ENCODE measurements at regions not wholly inside any gene's neighbourhood (a gene's known extent, or its start where the extent isn't known, plus 50 kb on each side); places are given as distances from the start of the nearest gene placed in this dataset.

DNA sequence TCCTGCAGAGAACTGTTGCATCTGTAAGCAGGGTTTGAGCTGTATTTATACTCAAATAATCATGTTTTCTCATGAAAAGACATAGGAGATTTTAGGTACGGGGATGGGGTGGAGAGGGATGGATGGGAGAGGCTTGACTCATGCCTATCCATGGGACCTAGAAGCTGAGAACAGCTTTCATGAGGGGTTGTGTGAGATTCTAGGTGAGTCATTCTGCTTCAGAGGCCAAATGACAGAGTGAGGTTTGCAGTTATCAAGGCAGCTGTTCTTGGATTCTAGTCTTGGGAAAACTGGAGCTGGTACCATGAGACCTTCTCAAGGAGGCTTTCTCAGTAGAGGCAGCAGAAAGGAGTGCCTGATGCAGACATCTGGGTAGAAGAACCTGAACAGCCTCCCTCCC, 746.9 kb downstream of the TYW1 start:
- Histone ChIP-seq H3K4me3 (ENCODE audit: low read depth in 1 of 3, low read length in 3 of 3) (no peak overlapping the region), H3K9ac (ENCODE audit: low read depth in 1 of 2, low read length in 2 of 2) (no peak overlapping the region), H3K4me1 (ENCODE audit: control insufficient read depth in 4 of 4, insufficient read depth in 4 of 4, low read length in 3 of 4) (peaks cover 0 to 11% (median 6%) of the 10 kb centered on the region in 4 donors), H3K27me3 (ENCODE audit: control insufficient read depth in 4 of 4, insufficient read depth in 4 of 4, low read length in 3 of 4) (no peaks in the 10 kb centered on the region), H3K27ac (ENCODE audit: low read depth in 1 of 2, low read length in 2 of 2) (no peak overlapping the region), H3K36me3 (ENCODE audit: control insufficient read depth in 4 of 4, insufficient read depth in 3 of 4, low read depth in 1 of 4, low read length in 3 of 4) (no peaks in the 10 kb centered on the region), H3K9me3 (ENCODE audit: control insufficient read depth in 4 of 4, low read length in 3 of 4) (no peaks in the 10 kb centered on the region)
- TF ChIP-seq NR2F2 (IDR thresholded peaks at IDR 0.05) (no peak), TAF1 (conservative IDR thresholded peaks at IDR 0.05) (no peak), EGR1 (IDR thresholded peaks at IDR 0.05; ENCODE audit: low read depth in 2 of 2) (no peak), RXRA (IDR thresholded peaks at IDR 0.05) (no peak), HNF4G (IDR thresholded peaks at IDR 0.05) (no peak), GABPA (IDR thresholded peaks at IDR 0.05 in 1 of 2, conservative IDR thresholded peaks at IDR 0.05 in 1 of 2) (no peak), JUND (IDR thresholded peaks at IDR 0.05) (no peak), HNF4A (conservative IDR thresholded peaks at IDR 0.05) (no peak), SP1 (IDR thresholded peaks at IDR 0.05) (no peak)
- TF ChIP-seq, protein P1, sequence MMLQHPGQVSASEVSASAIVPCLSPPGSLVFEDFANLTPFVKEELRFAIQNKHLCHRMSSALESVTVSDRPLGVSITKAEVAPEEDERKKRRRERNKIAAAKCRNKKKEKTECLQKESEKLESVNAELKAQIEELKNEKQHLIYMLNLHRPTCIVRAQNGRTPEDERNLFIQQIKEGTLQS (IDR thresholded peaks at IDR 0.05) = no peak
- TF ChIP-seq, protein P2, sequence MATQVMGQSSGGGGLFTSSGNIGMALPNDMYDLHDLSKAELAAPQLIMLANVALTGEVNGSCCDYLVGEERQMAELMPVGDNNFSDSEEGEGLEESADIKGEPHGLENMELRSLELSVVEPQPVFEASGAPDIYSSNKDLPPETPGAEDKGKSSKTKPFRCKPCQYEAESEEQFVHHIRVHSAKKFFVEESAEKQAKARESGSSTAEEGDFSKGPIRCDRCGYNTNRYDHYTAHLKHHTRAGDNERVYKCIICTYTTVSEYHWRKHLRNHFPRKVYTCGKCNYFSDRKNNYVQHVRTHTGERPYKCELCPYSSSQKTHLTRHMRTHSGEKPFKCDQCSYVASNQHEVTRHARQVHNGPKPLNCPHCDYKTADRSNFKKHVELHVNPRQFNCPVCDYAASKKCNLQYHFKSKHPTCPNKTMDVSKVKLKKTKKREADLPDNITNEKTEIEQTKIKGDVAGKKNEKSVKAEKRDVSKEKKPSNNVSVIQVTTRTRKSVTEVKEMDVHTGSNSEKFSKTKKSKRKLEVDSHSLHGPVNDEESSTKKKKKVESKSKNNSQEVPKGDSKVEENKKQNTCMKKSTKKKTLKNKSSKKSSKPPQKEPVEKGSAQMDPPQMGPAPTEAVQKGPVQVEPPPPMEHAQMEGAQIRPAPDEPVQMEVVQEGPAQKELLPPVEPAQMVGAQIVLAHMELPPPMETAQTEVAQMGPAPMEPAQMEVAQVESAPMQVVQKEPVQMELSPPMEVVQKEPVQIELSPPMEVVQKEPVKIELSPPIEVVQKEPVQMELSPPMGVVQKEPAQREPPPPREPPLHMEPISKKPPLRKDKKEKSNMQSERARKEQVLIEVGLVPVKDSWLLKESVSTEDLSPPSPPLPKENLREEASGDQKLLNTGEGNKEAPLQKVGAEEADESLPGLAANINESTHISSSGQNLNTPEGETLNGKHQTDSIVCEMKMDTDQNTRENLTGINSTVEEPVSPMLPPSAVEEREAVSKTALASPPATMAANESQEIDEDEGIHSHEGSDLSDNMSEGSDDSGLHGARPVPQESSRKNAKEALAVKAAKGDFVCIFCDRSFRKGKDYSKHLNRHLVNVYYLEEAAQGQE (IDR thresholded peaks at IDR 0.05) = no peak
- 95% methylated on average over 1 of the region's 1 CpG for WGBS
- no peak for DNase-seq (ENCODE audit: low spot score)

DNA sequence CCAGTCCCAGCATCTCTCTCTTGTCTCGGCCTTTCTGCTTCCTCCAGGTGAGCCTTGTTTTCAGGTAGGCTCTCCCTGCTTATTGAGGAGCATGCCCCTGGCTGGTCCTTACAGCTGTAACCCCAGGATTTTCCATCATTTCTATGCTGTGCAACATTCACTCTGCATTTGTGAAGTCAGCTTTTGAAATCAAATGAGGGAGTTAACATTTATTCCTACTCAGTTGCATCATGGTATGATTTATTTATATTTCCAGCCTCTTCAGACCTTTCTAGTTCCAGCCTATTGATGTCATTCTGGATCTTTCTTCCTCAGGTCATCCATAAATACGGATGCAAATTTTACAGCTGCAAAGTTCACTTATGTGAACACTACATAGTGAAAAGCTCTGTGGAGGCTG, 755.6 kb downstream of the TYW1 start:
- no peaks in the 10 kb centered on the region for H3K27me3 ChIP-seq (ENCODE audit: control insufficient read depth in 4 of 4, insufficient read depth in 4 of 4, low read length in 3 of 4)
- H3K9me3 ChIP-seq (ENCODE audit: control insufficient read depth in 4 of 4, low read length in 3 of 4) = no peaks in the 10 kb centered on the region
- no peaks in the 10 kb centered on the region for H3K4me1 ChIP-seq (ENCODE audit: control insufficient read depth in 4 of 4, insufficient read depth in 4 of 4, low read length in 3 of 4)
- no peak for DNase-seq (ENCODE audit: low spot score)
- TF ChIP-seq, protein P3, sequence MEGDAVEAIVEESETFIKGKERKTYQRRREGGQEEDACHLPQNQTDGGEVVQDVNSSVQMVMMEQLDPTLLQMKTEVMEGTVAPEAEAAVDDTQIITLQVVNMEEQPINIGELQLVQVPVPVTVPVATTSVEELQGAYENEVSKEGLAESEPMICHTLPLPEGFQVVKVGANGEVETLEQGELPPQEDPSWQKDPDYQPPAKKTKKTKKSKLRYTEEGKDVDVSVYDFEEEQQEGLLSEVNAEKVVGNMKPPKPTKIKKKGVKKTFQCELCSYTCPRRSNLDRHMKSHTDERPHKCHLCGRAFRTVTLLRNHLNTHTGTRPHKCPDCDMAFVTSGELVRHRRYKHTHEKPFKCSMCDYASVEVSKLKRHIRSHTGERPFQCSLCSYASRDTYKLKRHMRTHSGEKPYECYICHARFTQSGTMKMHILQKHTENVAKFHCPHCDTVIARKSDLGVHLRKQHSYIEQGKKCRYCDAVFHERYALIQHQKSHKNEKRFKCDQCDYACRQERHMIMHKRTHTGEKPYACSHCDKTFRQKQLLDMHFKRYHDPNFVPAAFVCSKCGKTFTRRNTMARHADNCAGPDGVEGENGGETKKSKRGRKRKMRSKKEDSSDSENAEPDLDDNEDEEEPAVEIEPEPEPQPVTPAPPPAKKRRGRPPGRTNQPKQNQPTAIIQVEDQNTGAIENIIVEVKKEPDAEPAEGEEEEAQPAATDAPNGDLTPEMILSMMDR (IDR thresholded peaks at IDR 0.05; ENCODE audit: low read depth, low read length, missing input control) = no peak
- no peak for TF ChIP-seq SP1 (IDR thresholded peaks at IDR 0.05)
- TF ChIP-seq FOXA2 (IDR thresholded peaks at IDR 0.05) = no peak
- TF ChIP-seq FOXA1 (IDR thresholded peaks at IDR 0.05) = no peak
- no peak for TF ChIP-seq EGR1 (IDR thresholded peaks at IDR 0.05; ENCODE audit: low read depth in 2 of 2)
- no peak for TF ChIP-seq RXRA (IDR thresholded peaks at IDR 0.05)
- TF ChIP-seq RAD21 (IDR thresholded peaks at IDR 0.05) = no peak
- TF ChIP-seq, protein P1 (IDR thresholded peaks at IDR 0.05) = no peak
- TF ChIP-seq, protein P4, sequence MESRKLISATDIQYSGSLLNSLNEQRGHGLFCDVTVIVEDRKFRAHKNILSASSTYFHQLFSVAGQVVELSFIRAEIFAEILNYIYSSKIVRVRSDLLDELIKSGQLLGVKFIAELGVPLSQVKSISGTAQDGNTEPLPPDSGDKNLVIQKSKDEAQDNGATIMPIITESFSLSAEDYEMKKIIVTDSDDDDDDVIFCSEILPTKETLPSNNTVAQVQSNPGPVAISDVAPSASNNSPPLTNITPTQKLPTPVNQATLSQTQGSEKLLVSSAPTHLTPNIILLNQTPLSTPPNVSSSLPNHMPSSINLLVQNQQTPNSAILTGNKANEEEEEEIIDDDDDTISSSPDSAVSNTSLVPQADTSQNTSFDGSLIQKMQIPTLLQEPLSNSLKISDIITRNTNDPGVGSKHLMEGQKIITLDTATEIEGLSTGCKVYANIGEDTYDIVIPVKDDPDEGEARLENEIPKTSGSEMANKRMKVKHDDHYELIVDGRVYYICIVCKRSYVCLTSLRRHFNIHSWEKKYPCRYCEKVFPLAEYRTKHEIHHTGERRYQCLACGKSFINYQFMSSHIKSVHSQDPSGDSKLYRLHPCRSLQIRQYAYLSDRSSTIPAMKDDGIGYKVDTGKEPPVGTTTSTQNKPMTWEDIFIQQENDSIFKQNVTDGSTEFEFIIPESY (IDR thresholded peaks at IDR 0.05) = no peak
- TF ChIP-seq NR2F2 (IDR thresholded peaks at IDR 0.05) = no peak
- no peak for TF ChIP-seq HNF4G (IDR thresholded peaks at IDR 0.05)
- TF ChIP-seq TAF1 (conservative IDR thresholded peaks at IDR 0.05) = no peak
- TF ChIP-seq, protein P5, sequence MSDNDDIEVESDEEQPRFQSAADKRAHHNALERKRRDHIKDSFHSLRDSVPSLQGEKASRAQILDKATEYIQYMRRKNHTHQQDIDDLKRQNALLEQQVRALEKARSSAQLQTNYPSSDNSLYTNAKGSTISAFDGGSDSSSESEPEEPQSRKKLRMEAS (IDR thresholded peaks at IDR 0.05) = no peak
- no peak for TF ChIP-seq JUND (IDR thresholded peaks at IDR 0.05)
- no peak overlapping the region for H3K27ac ChIP-seq (ENCODE audit: low read depth in 1 of 2, low read length in 2 of 2)
- no peak overlapping the region for H3K4me3 ChIP-seq (ENCODE audit: low read depth in 1 of 3, low read length in 3 of 3)
- 86% methylated on average over 2 of the region's 2 CpGs for WGBS
- H3K9ac ChIP-seq (ENCODE audit: low read depth in 1 of 2, low read length in 2 of 2) = no peak overlapping the region
- no peaks in the 10 kb centered on the region for H3K36me3 ChIP-seq (ENCODE audit: control insufficient read depth in 4 of 4, insufficient read depth in 3 of 4, low read depth in 1 of 4, low read length in 3 of 4)
